Body of pancreas (tissue), 4 donors: ENCODE measurements at regions not wholly inside any gene's neighbourhood (a gene's known extent, or its start where the extent isn't known, plus 50 kb on each side); places are given as distances from the start of the nearest gene placed in this dataset.

ENCODE experiments used
- ATAC-seq: fragments of 150-250 bp; one replicate; pipeline ENCODE4 v1.9.1; 2016
- DNase-seq, 4 donors: peaks; one replicate each; pipeline ENCODE4 v3.0.0-alpha.2; 2019
- H3K27ac ChIP-seq, 4 donors: fragments of 200-600 bp; sonication (generic); 1 replicate in 3 of 4; 2 replicates in 1 of 4; pipeline versions ENCODE4 v1.5.1 to v1.6.1; 2016 to 2019; ENCODE audit warnings: mild to moderate bottlenecking in 1 of 4, mixed read lengths in 1 of 4, moderate library complexity in 1 of 4
- H3K27me3 ChIP-seq, 2 donors: fragments of 200-600 bp; sonication (generic); one replicate each; pipeline ENCODE4 v1.6.0; 2016; ENCODE audit warnings: mild to moderate bottlenecking in 1 of 2
- H3K36me3 ChIP-seq, 2 donors: fragments of 200-600 bp; sonication (generic); replicated peaks in 1 of 2; 2 replicates each; pipeline ENCODE4 v1.5.1; 2016; ENCODE audit warnings: low read depth in 2 of 2; ENCODE audit not compliant: insufficient read depth in 1 of 2
- H3K4me1 ChIP-seq: fragments of 200-600 bp; sonication (generic); one replicate; pipeline ENCODE4 v1.6.0; 2016
- H3K4me3 ChIP-seq, 2 donors: fragments of 200-600 bp; sonication (generic); 1 replicate in 1 of 2; 2 replicates in 1 of 2; pipeline ENCODE4 v1.5.1; 2016 to 2019
- H3K9me3 ChIP-seq, 3 donors: fragments of 200-600 bp; sonication (generic); 1 replicate in 2 of 3; 2 replicates in 1 of 3; pipeline ENCODE4 v1.5.1; 2016
- CTCF ChIP-seq, 7 experiments: fragments of 450-650 bp in 4 of 7; fragments of 200-600 bp in 3 of 7; sonication (generic) in 3 of 7; IDR thresholded peaks; one replicate each; pipeline ENCODE4 v1.5.1; 2016 to 2019; ENCODE audit warnings: antibody characterized with exemption in 7 of 7
- POLR2A ChIP-seq, 3 donors: fragments of 450-650 bp; IDR thresholded peaks; one replicate each; pipeline ENCODE4 v1.6.1; 2016; ENCODE audit warnings: antibody characterized with exemption in 3 of 3, mild to moderate bottlenecking in 2 of 3
- WGBS, 2 donors: methylation state at CpG; one replicate each; pipeline ENCODE4 v1.1.5; 2017; 5-methylcytosine and 5-hydroxymethylcytosine counted together
- intact Hi-C: fragments of 100-400 bp; cut with DNase I; formaldehyde crosslinking; loops from one replicate; pipeline ENCODE4 v1.15.1; 2023

GRCh38 chr3:71934520-71935270 is 149.7 kb upstream of the PROK2 start:
- Histone ChIP-seq H3K9me3 (no peaks in the 10 kb centered on the region), H3K4me1 (no peaks in the 10 kb centered on the region), H3K27ac (no peak overlapping the region), H3K36me3 (no peaks in the 10 kb centered on the region), H3K27me3 (no peaks in the 10 kb centered on the region), H3K4me3 (no peak overlapping the region)
- TF ChIP-seq POLR2A (IDR thresholded peaks at IDR 0.05) (no peak), CTCF (IDR thresholded peaks at IDR 0.05) (no peak)
- DNase-seq (no peak), ATAC-seq (no peak)
- 72% methylated on average over 11 of the region's 11 CpGs for WGBS, 2 donors
- intact Hi-C loops, result no loop called here

GRCh38 chr3:71931922-71932321 is 147.0 kb upstream of the PROK2 start:
- no peak overlapping the region for H3K4me3 ChIP-seq
- 56 to 70% methylated on average over 5 of the region's 5 CpGs for whole genome bisulfite sequencing, 2 donors
- TF ChIP-seq CTCF (IDR thresholded peaks at IDR 0.05) (no peak), POLR2A (IDR thresholded peaks at IDR 0.05) (no peak)
- intact Hi-C loops, result no loop called here
- ATAC-seq, result no peak
- no peaks in the 10 kb centered on the region for H3K4me1 ChIP-seq
- no peak overlapping the region for H3K27ac ChIP-seq
- H3K9me3 ChIP-seq, result no peaks in the 10 kb centered on the region
- H3K36me3 ChIP-seq, result no peaks in the 10 kb centered on the region
- DNase-seq, result no peak
- no peaks in the 10 kb centered on the region for H3K27me3 ChIP-seq

GRCh38 chr3:71930056-71930991 is 145.4 kb upstream of the PROK2 start:
- H3K27me3 ChIP-seq, result no peaks in the 10 kb centered on the region
- H3K4me1 ChIP-seq, result no peaks in the 10 kb centered on the region
- TF ChIP-seq CTCF (IDR thresholded peaks at IDR 0.05) (peak in 2 of 7 experiments; percentile 16 to 25), POLR2A (IDR thresholded peaks at IDR 0.05) (no peak)
- 67 to 74% methylated on average over 10 of the region's 10 CpGs for WGBS, 2 donors
- no peak overlapping the region for H3K4me3 ChIP-seq
- intact Hi-C loops, result no loop called here
- H3K36me3 ChIP-seq, result no peaks in the 10 kb centered on the region
- H3K27ac ChIP-seq, result no peak overlapping the region
- H3K9me3 ChIP-seq, result no peaks in the 10 kb centered on the region
- ATAC-seq (no peak), DNase-seq (no peak)

- H3K36me3 ChIP-seq, result no peaks in the 10 kb centered on the region
- no peak for ATAC-seq
- DNase-seq, result no peak
- H3K4me3 ChIP-seq, result no peak overlapping the region
- no peaks in the 10 kb centered on the region for H3K9me3 ChIP-seq
- 77% methylated on average over 2 of the region's 2 CpGs for WGBS, 2 donors
- no peaks in the 10 kb centered on the region for H3K4me1 ChIP-seq
- H3K27me3 ChIP-seq, result no peaks in the 10 kb centered on the region
- H3K27ac ChIP-seq, result no peak overlapping the region
- TF ChIP-seq CTCF (IDR thresholded peaks at IDR 0.05), result no peak
- TF ChIP-seq POLR2A (IDR thresholded peaks at IDR 0.05), result no peak
- intact Hi-C loops, result no loop called here
Measured at GRCh38 chr3:71928212-71928611, 143.3 kb upstream of the PROK2 start.
